Tibial nerve (tissue), 4 donors: ENCODE measurements at regions not wholly inside any gene's neighbourhood (a gene's known extent, or its start where the extent isn't known, plus 50 kb on each side); places are given as distances from the start of the nearest gene placed in this dataset.

Source experiments
- EP300 ChIP-seq, 2 donors: sonication (generic); formaldehyde crosslinking; IDR thresholded peaks; one replicate each; pipeline ENCODE4 v1.6.1; 2017; ENCODE audit warnings: antibody characterized with exemption in 2 of 2, mild to moderate bottlenecking in 1 of 2
- TF ChIP-seq, protein P1 (sequence below), 5 experiments: fragments of 200-600 bp in 3 of 5; fragments of 450-650 bp in 2 of 5; sonication (generic) in 3 of 5; IDR thresholded peaks; one replicate each; pipeline ENCODE4 v1.5.1; 2016 to 2019; ENCODE audit warnings: antibody characterized with exemption in 5 of 5, mild to moderate bottlenecking in 3 of 5, moderate library complexity in 2 of 5

DNA sequence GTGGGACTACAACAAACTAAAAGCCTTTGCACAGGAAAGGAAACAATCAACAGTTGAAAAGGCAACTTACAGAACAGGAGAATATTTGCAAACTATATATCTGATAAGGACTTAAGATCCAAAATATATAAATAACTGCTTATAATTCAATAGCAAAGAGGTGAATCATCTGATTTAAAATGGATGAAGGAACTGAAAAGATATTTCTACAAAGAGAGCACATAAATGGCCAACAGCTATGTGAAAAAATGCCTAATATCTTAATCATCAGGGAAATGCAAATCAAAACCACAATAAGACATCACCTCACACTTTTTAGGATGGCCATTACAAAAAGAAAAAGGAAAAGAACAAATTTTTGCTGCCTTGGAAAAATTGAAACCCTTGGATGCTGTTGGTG lies 100.4 kb downstream of the LURAP1L start:
- TF ChIP-seq, protein P1, sequence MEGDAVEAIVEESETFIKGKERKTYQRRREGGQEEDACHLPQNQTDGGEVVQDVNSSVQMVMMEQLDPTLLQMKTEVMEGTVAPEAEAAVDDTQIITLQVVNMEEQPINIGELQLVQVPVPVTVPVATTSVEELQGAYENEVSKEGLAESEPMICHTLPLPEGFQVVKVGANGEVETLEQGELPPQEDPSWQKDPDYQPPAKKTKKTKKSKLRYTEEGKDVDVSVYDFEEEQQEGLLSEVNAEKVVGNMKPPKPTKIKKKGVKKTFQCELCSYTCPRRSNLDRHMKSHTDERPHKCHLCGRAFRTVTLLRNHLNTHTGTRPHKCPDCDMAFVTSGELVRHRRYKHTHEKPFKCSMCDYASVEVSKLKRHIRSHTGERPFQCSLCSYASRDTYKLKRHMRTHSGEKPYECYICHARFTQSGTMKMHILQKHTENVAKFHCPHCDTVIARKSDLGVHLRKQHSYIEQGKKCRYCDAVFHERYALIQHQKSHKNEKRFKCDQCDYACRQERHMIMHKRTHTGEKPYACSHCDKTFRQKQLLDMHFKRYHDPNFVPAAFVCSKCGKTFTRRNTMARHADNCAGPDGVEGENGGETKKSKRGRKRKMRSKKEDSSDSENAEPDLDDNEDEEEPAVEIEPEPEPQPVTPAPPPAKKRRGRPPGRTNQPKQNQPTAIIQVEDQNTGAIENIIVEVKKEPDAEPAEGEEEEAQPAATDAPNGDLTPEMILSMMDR (IDR thresholded peaks at IDR 0.05): no peak
- no peak for TF ChIP-seq EP300 (IDR thresholded peaks at IDR 0.05)
